Esophagus muscularis mucosa (tissue), 4 donors: ENCODE measurements at regions not wholly inside any gene's neighbourhood (a gene's known extent, or its start where the extent isn't known, plus 50 kb on each side); places are given as distances from the start of the nearest gene placed in this dataset.
A peak's percentile ranks its signal among the peaks of the same experiment; 100 is the strongest.

Experiments used
- DNase-seq: peaks from one replicate; pipeline ENCODE4 v3.0.0-alpha.2; 2017; ENCODE audit errors: extremely low spot score
- H3K27ac ChIP-seq, 4 donors: fragments of 200-600 bp; sonication (generic); replicated peaks in 1 of 4; 1 replicate in 3 of 4; 2 replicates in 1 of 4; pipeline ENCODE4 v1.5.1; 2016 to 2019; ENCODE audit warnings: mild to moderate bottlenecking in 1 of 4
- H3K27me3 ChIP-seq, 4 donors: fragments of 200-600 bp; sonication (generic); one replicate each; pipeline versions ENCODE4 v1.5.1 to v1.6.0; 2016 to 2019
- H3K36me3 ChIP-seq, 4 donors: fragments of 200-600 bp; sonication (generic); one replicate each; pipeline ENCODE4 v1.5.1; 2016 to 2019
- H3K4me1 ChIP-seq, 4 donors: fragments of 200-600 bp; sonication (generic); one replicate each; pipeline ENCODE4 v1.5.1; 2016 to 2019
- H3K4me3 ChIP-seq, 4 donors: fragments of 200-600 bp; sonication (generic); 1 replicate in 2 of 4; 2 replicates in 2 of 4; pipeline ENCODE4 v1.5.1; 2016 to 2019; ENCODE audit warnings: mild to moderate bottlenecking in 4 of 4, moderate library complexity in 1 of 4
- H3K9me3 ChIP-seq, 4 donors: fragments of 200-600 bp; sonication (generic); 1 replicate in 3 of 4; 2 replicates in 1 of 4; pipeline ENCODE4 v1.5.1; 2016 to 2019
- CTCF ChIP-seq, 3 experiments: fragments of 200-600 bp in 2 of 3; fragments of 450-650 bp in 1 of 3; sonication (generic) in 2 of 3; IDR thresholded peaks; one replicate each; pipeline ENCODE4 v1.5.1; 2017 to 2019; ENCODE audit warnings: antibody characterized with exemption in 3 of 3, mild to moderate bottlenecking in 2 of 3, moderate library complexity in 1 of 3
- EP300 ChIP-seq: sonication (generic); formaldehyde crosslinking; IDR thresholded peaks from one replicate; pipeline ENCODE4 v1.6.1; 2017; ENCODE audit warnings: antibody characterized with exemption
- POLR2A ChIP-seq: fragments of 450-650 bp; IDR thresholded peaks from one replicate; pipeline ENCODE4 v1.6.1; 2017; ENCODE audit warnings: antibody characterized with exemption, moderate library complexity, mild to moderate bottlenecking, low read depth
- POLR2AphosphoS5 ChIP-seq, 2 donors: sonication (generic); formaldehyde crosslinking; IDR thresholded peaks; one replicate each; pipeline ENCODE4 v1.6.1; 2017; ENCODE audit warnings: antibody characterized with exemption in 2 of 2
- WGBS: methylation state at CpG from one replicate; pipeline ENCODE4 v1.1.5; 2018; 5-methylcytosine and 5-hydroxymethylcytosine counted together
- intact Hi-C: fragments of 100-400 bp; cut with DNase I; formaldehyde crosslinking; loops from one replicate; pipeline ENCODE4 v1.15.1; 2023

- 49% methylated on average over 11 of the region's 11 CpGs for WGBS
- intact Hi-C loops, result no loop called here
- peak overlapping the region; percentile 27 to 42 (median 34) for H3K4me3 ChIP-seq
Observed at GRCh38 chr15:91694131-91694830, 159.2 kb upstream of the SLCO3A1 start.

GRCh38 chr15:91694831-91695210 lies 158.7 kb upstream of the SLCO3A1 start:
- Histone ChIP-seq H3K36me3 (no peaks in the 10 kb centered on the region), H3K4me3 (peak overlapping the region; percentile 27 to 42 (median 34)), H3K4me1 (peaks cover 0 to 11% (median 2%) of the 10 kb centered on the region in 4 donors), H3K27me3 (no peaks in the 10 kb centered on the region), H3K9me3 (no peaks in the 10 kb centered on the region), H3K27ac (peak overlapping the region; percentile 64 to 86 (median 77))
- TF ChIP-seq POLR2AphosphoS5 (IDR thresholded peaks at IDR 0.05) (peak; percentile 32 to 44), EP300 (no peak), POLR2A (no peak), CTCF (IDR thresholded peaks at IDR 0.05) (no peak)
- DNase-seq, result no peak
- 60% methylated on average over 4 of the region's 4 CpGs for WGBS
- intact Hi-C loops, result no loop called here

More at GRCh38 chr15:91694131-91694830, 159.2 kb upstream of the SLCO3A1 start:
- Histone ChIP-seq H3K9me3 (no peaks in the 10 kb centered on the region), H3K36me3 (no peaks in the 10 kb centered on the region), H3K4me1 (peaks cover 0 to 11% (median 2%) of the 10 kb centered on the region in 4 donors), H3K27me3 (no peaks in the 10 kb centered on the region), H3K27ac (peak overlapping the region; percentile 64 to 86 (median 77))
- no peak for DNase-seq
- TF ChIP-seq CTCF (IDR thresholded peaks at IDR 0.05), result no peak
- TF ChIP-seq POLR2AphosphoS5 (IDR thresholded peaks at IDR 0.05), result peak in 1 of 2 donors; percentile 4
- no peak for TF ChIP-seq EP300
- TF ChIP-seq POLR2A, result no peak

- H3K9me3 ChIP-seq, result no peaks in the 10 kb centered on the region
- TF ChIP-seq EP300 (no peak), POLR2A (no peak), POLR2AphosphoS5 (IDR thresholded peaks at IDR 0.05) (no peak), CTCF (IDR thresholded peaks at IDR 0.05) (no peak)
- H3K36me3 ChIP-seq, result no peaks in the 10 kb centered on the region
- H3K4me1 ChIP-seq, result peaks cover 0 to 11% (median 2%) of the 10 kb centered on the region in 4 donors
- DNase-seq, result no peak
- H3K4me3 ChIP-seq, result no peak overlapping the region
- H3K27ac ChIP-seq, result no peak overlapping the region
- no peaks in the 10 kb centered on the region for H3K27me3 ChIP-seq
- intact Hi-C loops, result no loop called here
- WGBS, result 92% methylated on average over 8 of the region's 8 CpGs
Observed at GRCh38 chr15:91695799-91696198, 157.7 kb upstream of the SLCO3A1 start.

GRCh38 chr15:91696981-91697380 lies 156.5 kb upstream of the SLCO3A1 start:
- Histone ChIP-seq H3K4me3 (no peak overlapping the region), H3K27ac (no peak overlapping the region), H3K9me3 (no peaks in the 10 kb centered on the region), H3K36me3 (no peaks in the 10 kb centered on the region), H3K27me3 (no peaks in the 10 kb centered on the region), H3K4me1 (peaks cover 0 to 11% (median 2%) of the 10 kb centered on the region in 4 donors)
- DNase-seq, result no peak
- WGBS, result 96% methylated on average over 3 of the region's 3 CpGs
- intact Hi-C loops, result no loop called here
- TF ChIP-seq EP300, result no peak
- no peak for TF ChIP-seq CTCF (IDR thresholded peaks at IDR 0.05)
- TF ChIP-seq POLR2A, result no peak
- TF ChIP-seq POLR2AphosphoS5 (IDR thresholded peaks at IDR 0.05), result no peak

GRCh38 chr15:91698241-91698640 lies 155.3 kb upstream of the SLCO3A1 start:
- 88% methylated on average over 4 of the region's 4 CpGs for WGBS
- no peak overlapping the region for H3K27ac ChIP-seq
- intact Hi-C loops, result no loop called here

More at GRCh38 chr15:91698241-91698640, 155.3 kb upstream of the SLCO3A1 start:
- Histone ChIP-seq H3K27me3 (no peaks in the 10 kb centered on the region), H3K4me1 (peaks cover 0 to 11% (median 2%) of the 10 kb centered on the region in 4 donors), H3K9me3 (no peaks in the 10 kb centered on the region), H3K4me3 (no peak overlapping the region), H3K36me3 (no peaks in the 10 kb centered on the region)
- no peak for DNase-seq
- TF ChIP-seq POLR2AphosphoS5 (IDR thresholded peaks at IDR 0.05), result no peak
